Fibroblast of skin of right quadriceps (primary cell): ENCODE measurements at regions not wholly inside any gene's neighbourhood (a gene's known extent, or its start where the extent isn't known, plus 50 kb on each side); places are given as distances from the start of the nearest gene placed in this dataset.
"Not testable (repeated sequence)": the region's sequence is repeated elsewhere in the genome, so short reads cannot be mapped to it uniquely, and the experiment has no call there.

ENCODE experiments used
- DNase-seq: peaks from one replicate; pipeline ENCODE4 v3.0.0-alpha.2; 2013

DNA sequence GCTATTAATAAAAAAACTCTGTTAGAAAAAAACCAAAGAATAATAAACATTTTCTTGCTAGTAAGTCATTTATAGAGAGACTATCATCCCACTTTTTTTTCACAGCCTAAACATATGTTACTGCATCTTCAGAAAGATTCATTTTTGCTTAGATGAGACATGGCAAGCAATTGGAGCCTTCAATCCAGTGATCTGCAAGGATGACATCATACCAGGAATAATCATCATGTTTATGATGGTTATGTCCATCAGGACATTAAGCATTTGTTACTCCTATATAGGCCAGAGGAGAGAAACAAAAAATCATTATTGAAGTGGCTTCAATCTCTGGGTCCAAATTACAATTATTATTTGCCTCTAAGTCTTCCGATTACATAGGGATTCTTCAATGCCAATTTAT lies 626.3 kb upstream of the CCNG1 start:
- no peak for DNase-seq

DNA sequence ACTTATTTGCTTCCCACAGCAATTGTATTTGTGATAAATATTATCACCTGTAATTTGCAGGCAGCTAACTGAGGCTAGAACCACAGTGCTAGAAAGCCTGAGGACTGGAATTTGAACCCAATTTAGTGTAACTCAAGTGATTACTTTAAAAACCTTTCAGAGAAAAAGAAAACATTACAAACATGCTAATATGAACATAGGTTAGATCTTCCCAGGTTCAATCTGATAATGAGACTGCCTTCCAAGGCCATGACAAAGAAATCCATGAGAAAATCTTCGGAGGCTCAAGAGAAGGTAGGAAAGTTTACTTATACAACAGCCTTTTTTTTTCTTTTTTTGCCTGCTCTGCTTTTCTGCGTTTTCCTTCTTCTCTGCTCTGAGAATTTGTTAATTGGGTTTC lies 620.6 kb upstream of the CCNG1 start:
- DNase-seq = no peak

DNA sequence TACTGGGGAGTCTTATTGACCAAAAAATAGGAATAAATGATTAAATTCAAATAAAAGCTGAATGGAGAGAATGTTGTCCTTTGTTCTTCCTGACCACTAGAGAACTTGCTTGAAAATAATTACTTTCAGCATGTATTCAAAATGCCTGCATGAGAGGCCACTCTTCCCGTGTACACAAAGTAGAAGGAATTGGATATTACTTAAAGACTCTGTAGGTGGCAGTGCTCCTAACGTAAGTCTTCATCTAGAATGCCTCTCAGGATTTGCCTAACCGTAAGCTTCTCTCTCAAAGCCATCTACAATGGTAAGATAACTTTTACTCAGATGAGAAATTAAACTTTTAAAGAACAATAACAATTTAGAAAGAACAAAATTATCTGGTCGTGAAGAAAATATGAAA lies 620.0 kb upstream of the CCNG1 start:
- no peak for DNase-seq

DNA sequence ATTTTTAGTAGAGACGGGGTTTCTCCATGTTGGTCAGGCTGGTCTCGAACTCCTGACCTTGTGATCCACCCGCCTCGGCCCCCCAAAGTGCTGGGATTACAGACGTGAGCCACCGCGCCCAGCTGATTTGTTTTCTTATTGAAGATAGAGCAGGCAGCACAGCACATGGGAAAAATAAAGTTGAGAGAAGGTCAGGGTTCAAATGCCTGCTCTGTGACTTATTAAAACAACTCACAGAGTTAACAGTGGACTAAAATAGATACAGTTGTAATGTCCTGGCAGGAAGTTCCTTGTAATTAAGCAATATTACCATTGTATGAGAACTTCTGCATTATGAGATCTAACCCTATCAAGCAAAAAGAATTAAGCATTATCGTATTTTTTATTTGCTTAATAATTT lies 615.7 kb upstream of the CCNG1 start:
- not testable (repeated sequence) for DNase-seq

GRCh38 chr5:162824360-162824759 lies 613.0 kb upstream of the CCNG1 start:
- no peak for DNase-seq

DNA sequence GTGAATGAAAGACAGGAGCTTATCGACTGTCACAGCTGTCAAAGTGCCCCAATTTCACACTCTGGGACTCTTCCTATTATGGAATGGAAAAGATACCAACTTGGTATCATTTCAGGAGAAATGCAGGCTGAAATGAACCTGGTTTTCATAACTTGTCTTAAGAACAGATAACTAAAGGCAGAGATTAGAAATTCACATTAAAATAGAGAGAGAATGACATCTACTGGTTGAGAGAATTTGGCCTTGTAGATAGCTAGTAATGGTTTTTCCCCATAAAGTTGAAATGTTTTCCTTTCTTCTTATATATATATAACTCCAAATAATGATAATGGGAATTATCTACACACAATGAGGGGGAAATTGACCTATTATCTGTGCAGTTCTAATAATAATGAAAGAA lies 600.2 kb upstream of the CCNG1 start:
- DNase-seq = no peak

- DNase-seq = no peak
Observed at GRCh38 chr5:162842727-162843126, 594.7 kb upstream of the CCNG1 start.

DNA sequence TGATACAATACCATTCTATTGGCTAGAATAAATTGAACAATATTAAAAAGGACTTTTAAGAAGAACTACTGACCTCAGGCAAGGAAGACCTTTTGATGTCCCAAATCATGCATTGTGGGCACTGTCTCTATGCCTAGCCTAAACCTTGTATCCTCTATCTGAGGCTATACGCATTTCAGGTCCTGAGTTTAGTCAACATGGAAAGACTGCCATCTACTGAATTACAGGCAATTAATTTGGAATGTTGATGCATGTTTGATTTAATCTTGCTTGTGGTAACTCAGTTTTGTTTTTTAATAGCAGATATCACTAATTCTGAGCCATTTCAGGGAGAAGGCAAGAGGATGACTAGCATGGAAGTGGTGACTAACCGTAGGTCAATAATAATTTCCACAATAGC lies 585.3 kb upstream of the CCNG1 start:
- DNase-seq = no peak

GRCh38 chr5:162858770-162859169 lies 578.6 kb upstream of the CCNG1 start:
- no peak for DNase-seq

DNA sequence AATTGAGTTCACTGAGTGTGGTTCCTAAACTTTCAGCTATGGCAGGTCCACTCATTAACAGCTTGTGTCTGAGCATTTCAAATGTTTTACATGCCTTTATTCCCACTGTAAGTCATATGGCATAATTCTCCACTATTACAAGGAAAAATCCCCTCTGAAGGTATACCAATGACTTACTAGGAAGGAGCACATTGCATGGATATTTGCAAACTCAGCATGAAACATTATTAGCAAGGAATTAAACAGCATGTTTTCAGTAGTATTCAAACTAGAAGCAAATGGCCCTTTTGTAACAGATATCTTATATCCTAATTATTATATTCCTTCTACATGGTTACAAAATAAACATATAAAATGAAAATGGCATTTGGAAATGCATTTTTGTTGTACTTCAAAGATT lies 566.4 kb upstream of the CCNG1 start:
- no peak for DNase-seq

DNA sequence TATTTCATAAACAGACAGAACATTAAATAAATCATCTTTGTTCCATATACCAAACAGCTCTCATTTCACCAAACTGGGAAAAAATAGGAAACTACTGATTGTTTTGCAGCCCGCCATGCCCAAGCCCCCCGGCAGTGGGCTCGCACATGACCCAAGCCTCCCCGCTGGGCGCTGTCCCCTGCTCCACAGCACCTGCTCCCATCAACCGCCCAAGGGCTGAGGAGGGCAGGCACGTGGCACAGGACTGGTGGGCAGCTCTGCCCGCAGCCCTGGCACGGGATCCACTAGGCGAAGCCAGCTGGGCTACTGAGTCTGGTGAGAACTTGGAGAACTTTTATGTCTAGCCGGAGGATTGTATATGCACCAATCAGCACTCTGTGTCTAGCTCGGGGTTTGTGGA lies 554.8 kb upstream of the CCNG1 start:
- no peak for DNase-seq

DNA sequence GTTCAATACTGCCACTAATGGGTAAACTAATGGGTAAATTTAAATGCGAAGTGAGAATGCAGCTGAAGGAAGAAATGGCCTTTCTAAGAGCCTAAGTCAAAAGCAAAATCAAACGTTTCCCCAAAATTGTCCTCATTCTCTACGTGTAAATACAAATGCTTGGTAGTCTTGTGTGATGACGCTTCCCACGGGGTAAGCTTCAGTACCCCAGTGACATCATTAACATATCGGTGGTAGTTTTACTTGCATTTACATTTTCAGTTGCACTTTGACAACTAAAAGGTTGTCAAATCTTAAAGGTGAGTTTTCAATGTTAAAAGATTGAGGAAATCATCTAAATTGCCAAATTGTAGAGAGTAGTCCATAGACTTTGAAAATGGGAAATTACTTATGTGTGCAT lies 550.7 kb upstream of the CCNG1 start:
- DNase-seq = no peak

GRCh38 chr5:162888268-162888667 lies 549.1 kb upstream of the CCNG1 start:
- DNase-seq = no peak

DNA sequence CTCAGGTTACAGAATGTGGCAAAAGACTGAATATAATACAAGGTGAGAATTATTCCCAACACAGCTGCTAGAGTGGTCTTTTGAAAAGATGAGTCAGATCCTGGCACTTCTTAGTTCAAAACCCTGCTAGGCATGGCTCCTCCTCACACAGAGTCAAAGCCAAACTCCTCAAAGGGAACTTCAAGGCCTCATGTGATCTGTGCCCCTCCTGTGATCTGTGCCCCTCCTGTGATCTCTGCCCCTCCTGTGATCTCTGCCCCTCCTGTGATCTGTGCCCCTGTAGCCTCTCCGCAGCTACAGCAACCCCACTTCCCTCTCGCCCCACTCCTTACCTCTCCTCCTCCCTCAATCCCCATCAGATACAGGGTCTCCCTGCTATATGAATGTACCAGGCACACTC lies 525.5 kb upstream of the CCNG1 start:
- no peak for DNase-seq

DNA sequence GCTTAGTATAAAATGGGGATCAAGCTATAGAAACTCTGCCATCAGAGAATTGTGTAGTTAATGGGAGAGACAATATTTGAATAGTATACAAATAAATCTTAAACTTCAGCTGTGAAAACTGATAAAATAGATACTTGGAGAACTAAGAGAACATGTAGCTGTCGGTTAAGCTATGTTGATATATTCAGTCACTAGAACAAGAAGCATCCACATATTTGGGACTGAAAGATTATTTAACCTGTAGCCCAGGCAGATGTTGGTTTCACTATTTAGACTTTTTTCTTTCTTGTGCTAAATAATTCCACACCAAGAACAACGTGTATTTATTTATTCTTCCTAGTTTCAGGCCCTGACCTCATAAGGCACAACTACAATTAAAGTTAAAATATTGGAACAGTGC lies 521.0 kb upstream of the CCNG1 start:
- no peak for DNase-seq

- no peak for DNase-seq
Observed at GRCh38 chr5:162929104-162929503, 508.3 kb upstream of the CCNG1 start.

GRCh38 chr5:162931501-162931900 lies 505.9 kb upstream of the CCNG1 start:
- no peak for DNase-seq

DNA sequence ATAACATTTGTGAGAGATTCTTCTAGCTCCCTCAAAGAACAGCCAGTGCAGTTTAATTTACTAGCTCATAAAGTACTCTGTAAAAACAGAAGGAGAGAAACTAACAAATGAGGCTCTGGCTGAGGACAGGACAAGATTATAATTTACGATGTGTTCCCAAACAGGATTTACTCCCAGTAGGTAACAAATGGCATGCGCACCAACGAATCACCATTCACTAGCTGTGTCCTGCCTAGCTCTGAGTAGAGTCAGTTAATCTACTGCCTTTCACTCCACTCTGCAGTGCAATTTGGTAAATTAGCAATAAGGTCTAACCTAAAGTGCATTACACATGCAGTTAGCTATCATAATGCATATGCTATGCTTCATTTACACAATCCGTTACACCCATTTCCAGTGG lies 497.4 kb upstream of the CCNG1 start:
- DNase-seq = no peak

- no peak for DNase-seq
Observed at GRCh38 chr5:162948677-162949076, 488.7 kb upstream of the CCNG1 start.

- DNase-seq = no peak
Observed at GRCh38 chr5:162956570-162956969, 480.8 kb upstream of the CCNG1 start.

DNA sequence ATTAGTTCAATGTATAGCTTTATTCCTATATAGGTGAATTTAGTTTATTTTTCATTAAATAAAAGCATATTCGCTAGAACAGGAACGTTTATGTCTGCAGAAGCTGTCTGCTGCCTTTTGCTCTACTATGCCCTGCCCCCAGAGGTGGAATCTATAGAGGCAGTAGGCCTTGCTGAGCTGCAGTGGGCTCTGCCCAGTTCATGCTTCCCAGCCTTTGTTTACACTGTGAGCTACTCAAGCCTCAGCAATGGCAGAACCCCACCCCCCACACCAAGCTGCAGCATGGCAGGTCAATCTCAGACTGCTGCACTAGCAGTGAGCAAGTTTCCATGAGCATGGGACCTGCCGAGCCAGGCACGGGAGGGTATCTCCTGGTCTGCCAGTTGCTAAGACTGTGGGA lies 473.3 kb upstream of the CCNG1 start:
- not testable (repeated sequence) for DNase-seq

DNA sequence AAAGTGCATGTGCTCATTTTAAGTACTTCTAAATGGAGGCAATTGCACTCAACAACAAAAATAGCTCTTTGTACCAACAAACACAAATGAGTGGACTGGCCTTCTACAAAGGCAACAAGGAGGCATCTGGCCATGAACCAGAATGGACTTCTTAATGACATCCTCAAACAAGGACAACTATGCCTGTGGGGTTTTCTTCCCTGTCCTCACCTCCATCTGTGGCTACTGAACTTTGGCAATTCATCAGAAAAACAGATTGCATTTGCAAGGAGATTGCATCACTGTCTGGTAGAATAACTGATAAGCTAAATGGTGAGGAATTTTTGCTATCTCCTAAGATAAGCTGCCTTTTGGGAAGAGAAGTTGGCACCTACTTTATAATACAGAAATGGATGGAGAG lies 447.3 kb upstream of the CCNG1 start:
- DNase-seq = no peak

DNA sequence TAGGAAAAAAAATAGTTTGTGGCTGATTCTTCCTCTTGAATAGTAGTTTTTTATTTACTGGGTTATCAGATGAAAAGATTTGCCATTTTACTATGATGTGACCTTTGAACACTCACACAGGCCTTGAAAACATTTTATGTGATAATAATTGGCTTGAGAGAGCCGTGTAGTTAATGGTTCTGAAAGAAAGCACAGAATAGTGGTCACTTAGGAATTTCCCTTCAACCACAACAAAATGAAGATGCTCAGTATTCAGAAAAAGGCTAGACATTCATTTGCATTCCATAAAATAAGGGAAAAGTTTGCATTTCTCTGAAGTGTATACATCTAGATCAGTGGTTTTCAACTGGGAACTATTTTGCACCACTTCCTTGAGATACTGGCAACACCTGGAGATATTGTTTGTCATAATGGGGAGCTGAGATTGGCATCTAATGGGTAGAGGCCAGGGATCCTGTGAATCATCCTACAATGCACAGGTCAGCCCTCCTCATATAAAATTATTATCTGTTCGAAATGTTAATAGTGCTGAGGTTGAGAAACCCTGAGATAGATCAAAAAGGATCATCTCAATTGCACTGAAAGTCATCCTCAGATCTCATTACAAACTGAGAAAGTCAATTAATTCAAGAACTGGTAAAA lies 446.4 kb upstream of the CCNG1 start:
- DNase-seq = no peak

DNA sequence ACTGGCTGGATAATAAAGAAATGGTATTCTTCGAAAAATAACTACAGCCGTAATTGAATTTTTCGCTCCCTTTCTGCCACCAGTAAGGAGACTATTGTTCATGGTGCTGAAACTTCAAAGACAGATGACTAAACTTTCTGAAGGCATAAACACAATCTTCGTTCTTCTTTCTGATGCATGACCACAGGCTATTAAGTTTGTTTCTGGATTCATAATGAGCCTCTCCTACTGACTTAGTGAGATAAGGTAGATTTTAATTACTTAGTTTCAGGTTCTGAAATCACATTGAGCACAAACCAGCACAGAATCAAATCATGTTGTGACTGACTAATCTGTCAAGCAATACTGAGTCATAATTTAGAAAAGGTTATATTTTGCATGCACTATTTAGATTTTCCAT lies 441.8 kb upstream of the CCNG1 start:
- no peak for DNase-seq

- no peak for DNase-seq
Observed at GRCh38 chr5:162996053-162996452, 441.3 kb upstream of the CCNG1 start.

- no peak for DNase-seq
Observed at GRCh38 chr5:163005949-163006348, 431.4 kb upstream of the CCNG1 start.
